ENCODE measurements at regions not wholly inside any gene's neighbourhood (a gene's known extent, or its start where the extent isn't known, plus 50 kb on each side); places are given as distances from the start of the nearest gene placed in this dataset.

GRCh38 chr4:53900271-53900649 lies 164.1 kb downstream of the CHIC2 start (continued):
- TF ChIP-seq HOXA5 (CRISPR knock-in tag; IDR thresholded peaks at IDR 0.05) (no peak), ZNF83 (CRISPR knock-in tag; IDR thresholded peaks at IDR 0.05; ENCODE audit: borderline replicate concordance) (no peak), ZNF101 (CRISPR knock-in tag; IDR thresholded peaks at IDR 0.05; ENCODE audit: borderline replicate concordance, low read depth) (no peak), MXD4 (CRISPR knock-in tag; IDR thresholded peaks at IDR 0.05) (no peak), KDM5B (CRISPR knock-in tag; IDR thresholded peaks at IDR 0.05; ENCODE audit: borderline replicate concordance) (no peak), MXD3 (CRISPR knock-in tag; IDR thresholded peaks at IDR 0.05) (no peak)

GRCh38 chr4:53899586-53900270 lies 164.7 kb downstream of the CHIC2 start:
- intact Hi-C loops (cut with micrococcal nuclease; ENCODE audit: unreplicated experiment): loop anchor here (10.0 kb wide), 1 partner anchor 195 kb away; no protein-coding TSS in a partner anchor
- Histone ChIP-seq H3K4me2 (ENCODE audit: low read depth, low read length) (no peak overlapping the region), H3K4me1 (ENCODE audit: insufficient read depth, low read length) (peaks cover 1% of the 10 kb centered on the region), H3K9me3 (ENCODE audit: low read length) (no peaks in the 10 kb centered on the region), H3K27ac (ENCODE audit: extremely low read length, insufficient read depth, low read length) (no peak overlapping the region), H4K20me1 (ENCODE audit: insufficient read depth, low read length) (no peaks in the 10 kb centered on the region), H3K4me3 (replicated peaks in 1 of 3; ENCODE audit: insufficient read depth in 1 of 3, low read depth in 2 of 3, low read length in 3 of 3) (no peak overlapping the region), H3K9ac (ENCODE audit: insufficient read depth, low read depth, low read length) (no peak overlapping the region), H2AFZ (ENCODE audit: low read length) (no peak overlapping the region), H3K79me2 (ENCODE audit: insufficient read depth, low read length) (no peaks in the 10 kb centered on the region), H3K27me3 (ENCODE audit: control insufficient read depth in 1 of 2, insufficient read depth in 2 of 2, low read length in 2 of 2) (0 out of 5 replicates have a peak, but pooled peaks cover 0 to 3% of the 10 kb centered on the region in 2 experiments), H3K36me3 (replicated peaks in 1 of 2; ENCODE audit: control insufficient read depth in 1 of 2, insufficient read depth in 2 of 2, low read length in 2 of 2) (no peaks in the 10 kb centered on the region)
- DNase-seq (ENCODE audit: low spot score) (no peak), FAIRE-seq (no peak), ATAC-seq (no peak)
- no peak for TF ChIP-seq THRA (CRISPR knock-in tag; IDR thresholded peaks at IDR 0.05; ENCODE audit: borderline replicate concordance)
- in situ Hi-C loops (cut with HindIII; ENCODE audit: extremely low pct_ligation_motif_present, low pct_unique_long_range_greater_than_20kb): loop anchor here (10.0 to 25.0 kb wide), 2 partner anchors 325 to 887 kb away; partner anchors contain the start of gene PDGFRA
- ChIA-PET POLR2A (no interaction called here), CTCF (ENCODE audit: low intra/inter-chr PET ratio, low total read pairs) (no interaction called here)
- WGBS (ENCODE audit: low lambda C conversion rate): 47% methylated on average over 9 of the region's 9 CpGs
- no TSS peak for BruUV-seq (replicated peaks)
